ENCODE measurements at regions not wholly inside any gene's neighbourhood (a gene's known extent, or its start where the extent isn't known, plus 50 kb on each side); places are given as distances from the start of the nearest gene placed in this dataset.

GRCh38 chr5:109256486-109256885 lies 153.3 kb downstream of the PJA2 start:
- no peak for TF ChIP-seq CTCF (IDR thresholded peaks at IDR 0.05; ENCODE audit: low read depth, low read length)
- no peak for TF ChIP-seq POLR2A (IDR thresholded peaks at IDR 0.05; ENCODE audit: extremely low read depth, insufficient read length)
- TF ChIP-seq MYC (IDR thresholded peaks at IDR 0.05; ENCODE audit: low read depth, low read length), result no peak
- TF ChIP-seq MAX (IDR thresholded peaks at IDR 0.05; ENCODE audit: low read depth, low read length), result no peak
- no peak overlapping the region for H3K4me3 ChIP-seq (ENCODE audit: low read depth, low read length)
- DNase-seq (ENCODE audit: low read depth), result no peak

- H3K4me3 ChIP-seq (ENCODE audit: low read depth, low read length), result no peak overlapping the region
- no peak for DNase-seq (ENCODE audit: low read depth)
- TF ChIP-seq MAX (IDR thresholded peaks at IDR 0.05; ENCODE audit: low read depth, low read length) (no peak), POLR2A (IDR thresholded peaks at IDR 0.05; ENCODE audit: extremely low read depth, insufficient read length) (no peak), CTCF (IDR thresholded peaks at IDR 0.05; ENCODE audit: low read depth, low read length) (no peak), MYC (IDR thresholded peaks at IDR 0.05; ENCODE audit: low read depth, low read length) (no peak)
These were observed 155.3 kb downstream of the PJA2 start for GRCh38 chr5:109254511-109254910.

DNA sequence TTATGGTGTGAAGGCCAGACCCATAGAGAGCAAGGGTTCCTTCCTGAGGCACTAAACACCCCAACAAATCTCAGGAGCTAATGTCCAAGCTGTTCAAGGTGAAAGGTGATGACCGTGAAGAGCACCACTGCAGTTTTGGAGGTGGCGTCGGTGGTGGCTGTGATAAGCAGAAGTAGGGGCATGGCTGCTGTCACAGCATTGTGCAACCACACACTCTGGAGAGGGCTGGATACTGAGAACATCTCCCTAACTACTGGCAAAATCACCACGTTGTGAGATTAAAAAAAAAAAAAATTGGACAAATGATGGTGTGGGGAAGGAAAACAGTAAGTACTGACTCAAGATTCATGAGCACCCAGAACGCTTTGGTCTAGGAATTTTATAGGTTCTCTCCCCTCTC lies 156.5 kb downstream of the PJA2 start:
- H3K4me3 ChIP-seq (ENCODE audit: low read depth, low read length), result no peak overlapping the region
- no peak for TF ChIP-seq MAX (IDR thresholded peaks at IDR 0.05; ENCODE audit: low read depth, low read length)
- no peak for TF ChIP-seq POLR2A (IDR thresholded peaks at IDR 0.05; ENCODE audit: extremely low read depth, insufficient read length)
- no peak for TF ChIP-seq MYC (IDR thresholded peaks at IDR 0.05; ENCODE audit: low read depth, low read length)
- no peak for TF ChIP-seq CTCF (IDR thresholded peaks at IDR 0.05; ENCODE audit: low read depth, low read length)
- peak; percentile 39 for DNase-seq (ENCODE audit: low read depth)

DNA sequence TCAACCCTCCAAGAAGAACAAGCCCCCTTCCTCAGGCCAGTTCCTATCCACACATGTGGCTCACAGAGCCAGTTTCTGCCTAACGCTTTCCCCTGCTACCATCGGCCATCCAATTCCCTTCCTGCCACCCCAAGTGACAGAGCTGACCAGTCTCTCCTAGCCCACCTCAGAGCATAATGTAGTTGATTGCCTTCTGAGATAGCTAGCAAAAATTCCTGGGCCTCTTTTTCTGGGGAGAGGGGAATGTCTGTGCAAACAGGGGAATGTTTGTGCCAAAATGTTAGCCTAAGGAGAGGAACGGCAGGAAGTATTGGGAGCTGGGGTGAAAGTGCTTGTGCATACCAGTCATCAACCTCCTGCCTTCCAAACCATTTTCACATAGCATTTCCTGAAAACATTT lies 157.0 kb downstream of the PJA2 start:
- no peak overlapping the region for H3K4me3 ChIP-seq (ENCODE audit: low read depth, low read length)
- no peak for TF ChIP-seq POLR2A (IDR thresholded peaks at IDR 0.05; ENCODE audit: extremely low read depth, insufficient read length)
- TF ChIP-seq MAX (IDR thresholded peaks at IDR 0.05; ENCODE audit: low read depth, low read length), result no peak
- TF ChIP-seq MYC (IDR thresholded peaks at IDR 0.05; ENCODE audit: low read depth, low read length), result no peak
- no peak for TF ChIP-seq CTCF (IDR thresholded peaks at IDR 0.05; ENCODE audit: low read depth, low read length)
- no peak for DNase-seq (ENCODE audit: low read depth)

DNA sequence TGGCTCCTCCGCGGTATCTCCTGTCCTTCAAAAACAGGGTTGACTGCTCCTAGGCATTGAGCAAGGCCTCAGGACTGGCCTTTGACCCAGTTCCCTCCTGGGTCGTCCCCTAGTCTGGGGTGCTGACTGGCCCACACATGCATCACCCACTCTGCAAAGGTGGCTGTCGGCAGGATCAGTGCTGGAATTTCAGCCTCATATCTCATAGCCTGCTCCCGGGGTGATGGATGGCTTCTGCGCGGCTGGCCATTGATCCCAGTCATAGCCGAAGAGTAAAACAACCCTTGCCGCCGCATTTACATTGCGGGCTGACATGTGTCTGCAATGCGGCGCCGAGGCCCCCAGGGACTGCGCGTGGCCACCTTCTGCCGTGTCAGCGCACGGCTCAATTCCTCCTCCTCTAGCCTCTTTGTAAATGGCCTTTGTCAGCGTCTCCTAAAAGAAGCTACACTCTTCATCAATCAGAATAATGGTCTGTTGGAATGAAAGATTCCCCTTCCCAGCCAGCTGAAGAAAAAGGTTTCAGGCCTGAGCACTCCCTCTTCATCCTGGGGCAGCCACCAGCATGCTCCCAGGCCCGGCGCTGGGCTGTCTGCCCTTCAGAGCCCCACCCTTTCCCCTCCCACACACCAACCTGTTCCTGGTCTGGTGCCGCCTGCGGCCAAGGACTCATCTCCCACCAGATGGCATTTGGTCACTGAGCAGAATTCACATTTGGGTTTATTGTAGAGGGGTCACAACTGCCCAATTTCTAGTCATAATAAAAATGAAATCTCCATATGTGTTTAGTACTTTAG lies 159.0 kb downstream of the PJA2 start:
- TF ChIP-seq MYC (IDR thresholded peaks at IDR 0.05; ENCODE audit: low read depth, low read length) (no peak), CTCF (IDR thresholded peaks at IDR 0.05; ENCODE audit: low read depth, low read length) (no peak)
- DNase-seq (ENCODE audit: low read depth), result no peak
- H3K4me3 ChIP-seq (ENCODE audit: low read depth, low read length), result no peak overlapping the region

All from NB4 (cell line).